ENCODE measurements at regions not wholly inside any gene's neighbourhood (a gene's known extent, or its start where the extent isn't known, plus 50 kb on each side); places are given as distances from the start of the nearest gene placed in this dataset.

- Mint-ChIP-seq H3K9me3 (peaks cover 16% of the 10 kb centered on the region), H3K27ac (peak overlapping the region; percentile 39)
Observed at GRCh38 chr10:14397066-14397465, 66.3 kb upstream of the FRMD4A start.

GRCh38 chr10:14396411-14397048 lies 65.8 kb upstream of the FRMD4A start:
- DNase-seq (ENCODE audit: low spot score) = no peak
- Histone ChIP-seq H3K4me2 (no peak overlapping the region), H3K27me3 (no peaks in the 10 kb centered on the region), H4K20me1 (ENCODE audit: low read depth) (no peaks in the 10 kb centered on the region), H3F3A (ENCODE audit: low read depth) (no peaks in the 10 kb centered on the region), H3K9ac (no peak overlapping the region), H2AFZ (replicated peaks) (no peak overlapping the region), H3K4me1 (peaks cover 4% of the 10 kb centered on the region), H3K36me3 (no peaks in the 10 kb centered on the region), H3K9me3 (ENCODE audit: low read depth) (no peaks in the 10 kb centered on the region), H3K4me3 (no peak overlapping the region), H3K79me2 (ENCODE audit: low read depth) (no peaks in the 10 kb centered on the region), H3K27ac (no peak overlapping the region)
- TF ChIP-seq CTCF (IDR thresholded peaks at IDR 0.05) (peak; percentile 54), EZH2phosphoT487 (IDR thresholded peaks at IDR 0.05) (no peak)
- peaks cover 3% of the 10 kb centered on the region for H3K36me3 Mint-ChIP-seq
- no peak overlapping the region for H3K4me3 Mint-ChIP-seq
- peak overlapping the region; percentile 67 for H3K27ac Mint-ChIP-seq
- peaks cover 4% of the 10 kb centered on the region for H3K27me3 Mint-ChIP-seq (ENCODE audit: insufficient read depth, low read depth)
- H3K4me1 Mint-ChIP-seq = peaks cover 20% of the 10 kb centered on the region
- H3K9me3 Mint-ChIP-seq = peaks cover 17% of the 10 kb centered on the region

More at GRCh38 chr10:14397066-14397465, 66.3 kb upstream of the FRMD4A start:
- peaks cover 4% of the 10 kb centered on the region for H3K4me1 ChIP-seq
- no peaks in the 10 kb centered on the region for H4K20me1 ChIP-seq (ENCODE audit: low read depth)
- H3F3A ChIP-seq (ENCODE audit: low read depth) = no peaks in the 10 kb centered on the region
- no peak overlapping the region for H3K4me3 ChIP-seq
- TF ChIP-seq EZH2 (IDR thresholded peaks at IDR 0.05) (no peak), EZH2phosphoT487 (IDR thresholded peaks at IDR 0.05) (no peak), CTCF (IDR thresholded peaks at IDR 0.05) (no peak)
- H3K9me3 ChIP-seq (ENCODE audit: low read depth) = no peaks in the 10 kb centered on the region
- H3K27ac ChIP-seq = no peak overlapping the region
- no peaks in the 10 kb centered on the region for H3K27me3 ChIP-seq
- Mint-ChIP-seq H3K4me3 (no peak overlapping the region), H3K27me3 (ENCODE audit: insufficient read depth, low read depth) (peaks cover 4% of the 10 kb centered on the region), H3K36me3 (peaks cover 3% of the 10 kb centered on the region), H3K4me1 (peaks cover 20% of the 10 kb centered on the region)
- no peak overlapping the region for H2AFZ ChIP-seq (replicated peaks)
- no peaks in the 10 kb centered on the region for H3K36me3 ChIP-seq
- no peak overlapping the region for H3K4me2 ChIP-seq
- DNase-seq (ENCODE audit: low spot score) = no peak
- H3K79me2 ChIP-seq (ENCODE audit: low read depth) = no peaks in the 10 kb centered on the region
- H3K9ac ChIP-seq = no peak overlapping the region

GRCh38 chr10:14394179-14394578 lies 63.5 kb upstream of the FRMD4A start:
- no peak overlapping the region for H3K4me3 Mint-ChIP-seq
- H3K36me3 Mint-ChIP-seq = peaks cover 3% of the 10 kb centered on the region
- Histone ChIP-seq H3F3A (ENCODE audit: low read depth) (no peaks in the 10 kb centered on the region), H3K9me3 (ENCODE audit: low read depth) (no peaks in the 10 kb centered on the region), H3K9ac (no peak overlapping the region), H2AFZ (replicated peaks) (no peak overlapping the region), H3K4me1 (peaks cover 4% of the 10 kb centered on the region), H3K79me2 (ENCODE audit: low read depth) (no peaks in the 10 kb centered on the region), H3K4me2 (no peak overlapping the region), H3K27ac (no peak overlapping the region), H3K36me3 (no peaks in the 10 kb centered on the region), H4K20me1 (ENCODE audit: low read depth) (no peaks in the 10 kb centered on the region), H3K4me3 (no peak overlapping the region), H3K27me3 (no peaks in the 10 kb centered on the region)
- peaks cover 28% of the 10 kb centered on the region for H3K4me1 Mint-ChIP-seq
- TF ChIP-seq CTCF (IDR thresholded peaks at IDR 0.05) = no peak
- TF ChIP-seq EZH2 (IDR thresholded peaks at IDR 0.05) = no peak
- no peak for TF ChIP-seq EZH2phosphoT487 (IDR thresholded peaks at IDR 0.05)
- no peak for DNase-seq (ENCODE audit: low spot score)
- H3K27ac Mint-ChIP-seq = no peak overlapping the region
- peaks cover 25% of the 10 kb centered on the region for H3K9me3 Mint-ChIP-seq
- H3K27me3 Mint-ChIP-seq (ENCODE audit: insufficient read depth, low read depth) = peaks cover 6% of the 10 kb centered on the region

Measured in neural progenitor cell (in vitro differentiated cells).